ENCODE measurements at regions not wholly inside any gene's neighbourhood (a gene's known extent, or its start where the extent isn't known, plus 50 kb on each side); places are given as distances from the start of the nearest gene placed in this dataset.
A peak's percentile ranks its signal among the peaks of the same experiment; 100 is the strongest.

DNA sequence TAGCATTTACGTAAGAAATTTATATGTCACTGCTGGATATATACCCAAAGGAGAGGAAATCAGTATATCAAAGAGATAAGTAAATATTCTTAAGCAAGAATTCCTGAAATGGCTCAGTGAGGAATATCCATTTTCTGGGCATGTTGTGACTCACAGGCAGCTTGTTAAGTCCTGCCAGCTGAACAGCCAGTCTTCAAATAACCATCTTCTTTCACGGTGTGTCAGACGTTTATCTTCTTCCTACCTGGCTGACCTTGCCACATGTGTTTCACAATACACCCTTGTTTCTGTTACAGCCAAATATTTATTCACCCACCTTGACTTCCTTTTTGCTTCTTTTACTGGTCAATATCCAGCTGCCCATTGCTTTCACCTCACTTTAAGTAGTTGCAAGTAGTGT, 648.1 kb downstream of the ANKRD7 start:
- no peaks in the 10 kb centered on the region for H3K9me3 Mint-ChIP-seq (ENCODE audit: low read depth)
- H3K27me3 Mint-ChIP-seq: no peaks in the 10 kb centered on the region
- no peak for DNase-seq (ENCODE audit: low spot score, unreplicated experiment)
- TF ChIP-seq, protein P1, sequence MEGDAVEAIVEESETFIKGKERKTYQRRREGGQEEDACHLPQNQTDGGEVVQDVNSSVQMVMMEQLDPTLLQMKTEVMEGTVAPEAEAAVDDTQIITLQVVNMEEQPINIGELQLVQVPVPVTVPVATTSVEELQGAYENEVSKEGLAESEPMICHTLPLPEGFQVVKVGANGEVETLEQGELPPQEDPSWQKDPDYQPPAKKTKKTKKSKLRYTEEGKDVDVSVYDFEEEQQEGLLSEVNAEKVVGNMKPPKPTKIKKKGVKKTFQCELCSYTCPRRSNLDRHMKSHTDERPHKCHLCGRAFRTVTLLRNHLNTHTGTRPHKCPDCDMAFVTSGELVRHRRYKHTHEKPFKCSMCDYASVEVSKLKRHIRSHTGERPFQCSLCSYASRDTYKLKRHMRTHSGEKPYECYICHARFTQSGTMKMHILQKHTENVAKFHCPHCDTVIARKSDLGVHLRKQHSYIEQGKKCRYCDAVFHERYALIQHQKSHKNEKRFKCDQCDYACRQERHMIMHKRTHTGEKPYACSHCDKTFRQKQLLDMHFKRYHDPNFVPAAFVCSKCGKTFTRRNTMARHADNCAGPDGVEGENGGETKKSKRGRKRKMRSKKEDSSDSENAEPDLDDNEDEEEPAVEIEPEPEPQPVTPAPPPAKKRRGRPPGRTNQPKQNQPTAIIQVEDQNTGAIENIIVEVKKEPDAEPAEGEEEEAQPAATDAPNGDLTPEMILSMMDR (IDR thresholded peaks at IDR 0.05; ENCODE audit: unreplicated experiment): no peak
- peaks cover 40% of the 10 kb centered on the region for H3K4me1 Mint-ChIP-seq (ENCODE audit: low read depth)
- no peak overlapping the region for H3K4me3 Mint-ChIP-seq (ENCODE audit: low read depth)
- no peaks in the 10 kb centered on the region for H3K36me3 Mint-ChIP-seq (ENCODE audit: insufficient read depth)
- H3K27ac Mint-ChIP-seq: peak overlapping the region; percentile 80

DNA sequence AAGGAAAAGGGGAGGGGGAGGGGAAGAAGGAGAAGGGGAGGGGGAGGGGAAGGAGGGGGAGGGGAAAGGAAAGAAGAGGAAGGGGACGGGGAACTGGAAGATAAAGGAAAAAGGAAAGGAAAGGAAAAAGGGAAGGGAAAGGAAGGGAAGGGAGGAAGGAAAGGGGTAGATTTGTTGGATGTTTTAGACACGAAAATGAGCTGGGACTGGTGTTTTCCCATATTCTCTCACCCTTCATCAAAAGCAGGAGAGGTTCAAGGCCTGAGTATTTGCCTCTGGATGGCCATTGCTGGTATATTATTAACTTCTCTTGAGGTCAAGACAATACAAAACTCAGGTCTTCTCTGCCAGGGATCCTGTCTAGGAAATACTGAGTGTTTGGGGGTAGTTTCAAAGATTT, 652.7 kb downstream of the ANKRD7 start:
- Mint-ChIP-seq H3K4me3 (ENCODE audit: low read depth) (no peak overlapping the region), H3K4me1 (ENCODE audit: low read depth) (peaks cover 24% of the 10 kb centered on the region)

DNA sequence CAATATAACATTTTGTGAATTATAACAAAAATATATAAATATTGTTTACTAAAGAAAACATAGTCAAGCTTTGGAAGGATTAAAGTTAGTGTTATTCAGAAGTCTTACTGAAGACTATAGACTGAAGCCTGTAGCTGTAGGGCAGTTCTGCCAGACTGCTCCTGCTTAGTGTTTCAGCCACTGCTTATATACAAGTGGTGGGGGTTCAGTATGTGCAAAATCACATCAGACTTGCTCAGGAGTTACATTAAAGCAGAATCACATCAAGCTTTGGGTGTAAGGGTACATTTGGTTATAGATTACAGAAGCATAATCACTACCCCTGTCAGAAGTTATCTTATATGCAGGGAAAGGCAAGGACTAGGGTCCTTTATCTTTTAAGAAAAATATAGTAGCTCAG, 653.8 kb downstream of the ANKRD7 start:
- Mint-ChIP-seq H3K36me3 (ENCODE audit: insufficient read depth) (no peaks in the 10 kb centered on the region), H3K4me1 (ENCODE audit: low read depth) (peaks cover 13% of the 10 kb centered on the region), H3K27me3 (no peaks in the 10 kb centered on the region), H3K4me3 (ENCODE audit: low read depth) (no peak overlapping the region), H3K9me3 (ENCODE audit: low read depth) (no peaks in the 10 kb centered on the region), H3K27ac (no peak overlapping the region)
- TF ChIP-seq, protein P1 (IDR thresholded peaks at IDR 0.05; ENCODE audit: unreplicated experiment): no peak
- no peak for DNase-seq (ENCODE audit: low spot score, unreplicated experiment)

More for the DNA sequence above, 652.7 kb downstream of the ANKRD7 start:
- no peaks in the 10 kb centered on the region for H3K36me3 Mint-ChIP-seq (ENCODE audit: insufficient read depth)
- TF ChIP-seq, protein P1 (IDR thresholded peaks at IDR 0.05; ENCODE audit: unreplicated experiment): no peak
- DNase-seq (ENCODE audit: low spot score, unreplicated experiment): no peak
- H3K9me3 Mint-ChIP-seq (ENCODE audit: low read depth): no peaks in the 10 kb centered on the region
- H3K27me3 Mint-ChIP-seq: no peaks in the 10 kb centered on the region
- H3K27ac Mint-ChIP-seq: no peak overlapping the region

DNA sequence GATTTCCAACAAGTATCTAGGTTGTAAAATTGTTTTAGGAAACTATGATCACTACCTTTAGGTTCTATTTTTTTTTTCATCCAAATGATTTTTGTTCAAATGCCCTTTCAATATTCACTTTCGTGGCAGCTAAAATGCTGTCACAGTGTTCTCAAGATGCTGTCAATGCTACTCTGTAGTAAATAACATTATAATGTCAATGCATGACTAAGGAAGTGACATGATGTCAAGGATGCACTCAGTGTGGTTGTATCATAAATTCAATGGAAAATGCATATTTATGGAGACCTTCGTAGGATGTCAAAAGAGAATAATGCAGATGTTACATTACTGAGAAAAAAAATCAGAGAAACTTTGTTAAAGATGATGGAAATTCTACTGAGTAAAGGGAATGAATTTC, 673.8 kb downstream of the ANKRD7 start:
- no peak for DNase-seq (ENCODE audit: low spot score, unreplicated experiment)
- H3K27me3 Mint-ChIP-seq: no peaks in the 10 kb centered on the region
- no peaks in the 10 kb centered on the region for H3K9me3 Mint-ChIP-seq (ENCODE audit: low read depth)
- H3K27ac Mint-ChIP-seq: no peak overlapping the region
- H3K36me3 Mint-ChIP-seq (ENCODE audit: insufficient read depth): no peaks in the 10 kb centered on the region
- H3K4me1 Mint-ChIP-seq (ENCODE audit: low read depth): no peaks in the 10 kb centered on the region
- TF ChIP-seq, protein P1 (IDR thresholded peaks at IDR 0.05; ENCODE audit: unreplicated experiment): no peak
- H3K4me3 Mint-ChIP-seq (ENCODE audit: low read depth): no peak overlapping the region

DNA sequence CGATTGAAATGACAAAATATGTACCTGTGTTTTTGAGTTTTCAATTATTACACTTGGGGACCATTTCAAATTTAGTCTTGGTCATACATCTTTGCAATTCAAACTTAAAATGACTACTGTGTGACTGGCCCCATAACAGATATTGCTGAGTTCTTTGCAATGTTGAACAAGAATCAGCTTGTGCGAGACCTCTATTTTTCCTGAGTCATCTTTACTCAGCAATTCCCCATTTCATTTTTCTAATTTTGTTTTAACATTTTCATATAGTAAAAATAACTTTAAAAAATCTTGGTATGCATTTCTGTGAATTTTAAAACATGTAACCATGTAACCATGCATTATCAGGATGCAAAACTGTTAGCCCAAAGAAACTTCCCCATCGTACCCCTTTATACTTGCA, 678.1 kb downstream of the ANKRD7 start:
- no peaks in the 10 kb centered on the region for H3K27me3 Mint-ChIP-seq
- no peak overlapping the region for H3K4me3 Mint-ChIP-seq (ENCODE audit: low read depth)
- H3K9me3 Mint-ChIP-seq (ENCODE audit: low read depth): no peaks in the 10 kb centered on the region
- no peaks in the 10 kb centered on the region for H3K4me1 Mint-ChIP-seq (ENCODE audit: low read depth)
- TF ChIP-seq, protein P1 (IDR thresholded peaks at IDR 0.05; ENCODE audit: unreplicated experiment): no peak
- no peak overlapping the region for H3K27ac Mint-ChIP-seq
- H3K36me3 Mint-ChIP-seq (ENCODE audit: insufficient read depth): no peaks in the 10 kb centered on the region
- no peak for DNase-seq (ENCODE audit: low spot score, unreplicated experiment)
